Panc1 (cell line): ENCODE measurements at regions not wholly inside any gene's neighbourhood (a gene's known extent, or its start where the extent isn't known, plus 50 kb on each side); places are given as distances from the start of the nearest gene placed in this dataset.

Experiments used
- ATAC-seq: fragments of 200-7000 bp; cut with Tn5 transposase; 2 replicates; pipeline ENCODE4 v1.9.1; 2020; ENCODE audit warnings: mild to moderate bottlenecking, moderate library complexity
- BruUV-seq: library from RNA; stranded (reverse); fragments of 400-500 nt; replicated peaks from 2 replicates; lab custom pipeline; 2021; lab: Mats Ljungman, UMichigan
- CTCF ChIA-PET: fragments of 300-600 bp; sonication (Branson Sonifier 250); formaldehyde crosslinking; loops from one replicate; lab custom pipeline; 2022; ENCODE audit warnings: antibody characterized with exemption; lab: Charles Lee
- POLR2A ChIA-PET: fragments of 300-600 bp; sonication (Branson Sonifier 250); formaldehyde crosslinking; loops from one replicate; lab custom pipeline; 2022; ENCODE audit warnings: antibody characterized with exemption; lab: Charles Lee
- DNase-seq: peaks from one replicate; pipeline ENCODE4 v3.0.0-alpha.2; 2010; ENCODE audit warnings: low read depth, low spot score
- H3K27ac ChIP-seq: 2 replicates; pipeline ENCODE4 v1.5.1; 2011; ENCODE audit warnings: mild to moderate bottlenecking, low read length, inconsistent platforms
- H3K27me3 ChIP-seq: fragments of 200-500 bp; sonication (Bioruptor generic); 2 replicates; pipeline ENCODE4 v1.6.0; 2014; ENCODE audit warnings: low read length, inconsistent platforms; ENCODE audit not compliant: control insufficient read depth, insufficient read depth
- H3K36me3 ChIP-seq: fragments of 200-500 bp; sonication (Bioruptor generic); 2 replicates; pipeline ENCODE4 v1.5.1; 2014; ENCODE audit warnings: inconsistent platforms, mild to moderate bottlenecking, low read length, moderate library complexity; ENCODE audit not compliant: control insufficient read depth, insufficient read depth
- H3K4me1 ChIP-seq: 2 replicates; pipeline ENCODE4 v1.5.1; 2011; ENCODE audit warnings: inconsistent platforms, mild to moderate bottlenecking, low read length, moderate library complexity; ENCODE audit not compliant: control insufficient read depth, insufficient read depth
- H3K4me3 ChIP-seq, 2 experiments: 2 replicates each; pipeline ENCODE4 v1.5.1; 2011 to 2012; ENCODE audit warnings: low read depth in 2 of 2, low read length in 2 of 2, mild to moderate bottlenecking in 2 of 2, inconsistent platforms in 1 of 2, moderate library complexity in 1 of 2
- H3K9me3 ChIP-seq: fragments of 200-500 bp; sonication (Bioruptor generic); 2 replicates; pipeline ENCODE4 v1.5.1; 2014; ENCODE audit warnings: low read depth, mild to moderate bottlenecking, inconsistent platforms, low read length, moderate library complexity; ENCODE audit not compliant: control insufficient read depth, insufficient read depth
- CTCF ChIP-seq: fragments of 450-650 bp; IDR thresholded peaks from 2 replicates; pipeline ENCODE4 v1.5.1; 2017; ENCODE audit warnings: mild to moderate bottlenecking
- POLR2AphosphoS5 ChIP-seq: IDR thresholded peaks from 2 replicates; pipeline ENCODE4 v1.6.1; 2012; ENCODE audit warnings: mild to moderate bottlenecking, low read depth, low read length, moderate library complexity
- REST ChIP-seq, 2 experiments: IDR thresholded peaks; 2 replicates each; pipeline ENCODE4 v1.6.1; 2011 to 2012; ENCODE audit warnings: low read depth in 2 of 2, control low read depth in 1 of 2, low read length in 1 of 2, mild to moderate bottlenecking in 1 of 2, moderate library complexity in 1 of 2; ENCODE audit not compliant: insufficient read depth in 1 of 2
- SIN3A ChIP-seq: IDR thresholded peaks from 2 replicates; pipeline ENCODE4 v1.6.1; 2012; ENCODE audit warnings: low read depth, mild to moderate bottlenecking, low read length, moderate library complexity, borderline replicate concordance; ENCODE audit not compliant: insufficient read depth
- TCF7L2 ChIP-seq: IDR thresholded peaks from 2 replicates; pipeline ENCODE4 v1.6.1; 2011; ENCODE audit warnings: mild to moderate bottlenecking, low read depth, low read length, inconsistent platforms
- in situ Hi-C: cut with HindIII; loops from 2 replicates; pipeline ENCODE4 v1.10.0; 2016; ENCODE audit warnings: low sequenced_read_pairs, low pct_unique_long_range_greater_than_20kb
- intact Hi-C: fragments of 100-400 bp; cut with micrococcal nuclease; formaldehyde crosslinking; loops from one replicate; pipeline ENCODE4 v1.10.0; 2022; ENCODE audit not compliant: unreplicated experiment

GRCh38 chr13:106281426-106281825 lies 254.0 kb downstream of the EFNB2 start:
- TF ChIP-seq CTCF (no peak), SIN3A (no peak), POLR2AphosphoS5 (no peak), TCF7L2 (no peak), REST (IDR thresholded peaks at IDR 0.05; ENCODE audit: insufficient read depth in 1 of 2, low read depth in 2 of 2, low read length in 1 of 2) (no peak)
- no peak for DNase-seq
- ChIA-PET CTCF (no interaction called here), POLR2A (no interaction called here)
- H3K36me3 ChIP-seq, result no peaks in the 10 kb centered on the region
- no peaks in the 10 kb centered on the region for H3K4me1 ChIP-seq
- H3K4me3 ChIP-seq, result no peak overlapping the region
- intact Hi-C loops (no loop called here), in situ Hi-C loops (no loop called here)
- BruUV-seq, result no TSS peak
- H3K27ac ChIP-seq, result no peak overlapping the region
- H3K27me3 ChIP-seq, result no peaks in the 10 kb centered on the region
- ATAC-seq, result no peak
- H3K9me3 ChIP-seq, result no peaks in the 10 kb centered on the region

- no peak for TF ChIP-seq TCF7L2
- TF ChIP-seq REST (IDR thresholded peaks at IDR 0.05; ENCODE audit: insufficient read depth in 1 of 2, low read depth in 2 of 2, low read length in 1 of 2), result no peak
- TF ChIP-seq POLR2AphosphoS5, result no peak
- no peak for TF ChIP-seq SIN3A
- no peak for TF ChIP-seq CTCF
- H3K4me1 ChIP-seq, result no peaks in the 10 kb centered on the region
- no peaks in the 10 kb centered on the region for H3K27me3 ChIP-seq
- ChIA-PET POLR2A (interaction anchor here (0.5 kb wide), 1 partner anchor 25 kb away, joined by 7 read pairs; no protein-coding TSS in a partner anchor), CTCF (no interaction called here)
- no peak for DNase-seq
- H3K9me3 ChIP-seq, result no peaks in the 10 kb centered on the region
- intact Hi-C loops (no loop called here), in situ Hi-C loops (no loop called here)
- H3K27ac ChIP-seq, result no peak overlapping the region
- ATAC-seq, result no peak
- no peak overlapping the region for H3K4me3 ChIP-seq
- no peaks in the 10 kb centered on the region for H3K36me3 ChIP-seq
- no TSS peak for BruUV-seq
These were observed 257.8 kb downstream of the EFNB2 start for GRCh38 chr13:106277484-106278154.
